GM18498 (cell line): ENCODE measurements at regions not wholly inside any gene's neighbourhood (a gene's known extent, or its start where the extent isn't known, plus 50 kb on each side); places are given as distances from the start of the nearest gene placed in this dataset.

Source experiments
- ATAC-seq: cut with Tn5 transposase; IDR thresholded peaks from one replicate; pipeline ENCODE4 v1.9.1; 2021; ENCODE audit warnings: mild to moderate bottlenecking, moderate library complexity; ENCODE audit not compliant: unreplicated experiment

DNA sequence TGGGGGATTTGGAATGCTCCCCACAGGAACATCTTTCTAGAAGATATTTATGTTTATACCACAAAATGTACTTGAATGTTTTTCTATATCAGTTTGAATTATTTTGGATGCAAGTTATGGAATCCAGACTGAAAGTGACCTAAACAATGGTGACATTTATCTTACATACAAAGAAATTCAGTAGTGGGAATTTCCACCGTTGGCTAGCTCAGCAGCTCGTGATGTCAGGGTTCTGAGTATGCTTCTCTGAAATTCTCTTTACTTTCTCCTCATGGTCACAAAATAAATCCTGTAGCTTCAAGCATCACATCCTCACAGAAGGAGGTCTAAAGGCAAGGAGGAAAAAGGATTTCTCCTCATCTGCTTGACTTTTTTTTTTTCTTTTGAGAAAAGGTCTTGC is 105.3 kb downstream of the AKAIN1 start:
- no peak for ATAC-seq

- no peak for ATAC-seq
Observed at GRCh38 chr18:5075297-5075696, 121.8 kb downstream of the AKAIN1 start.

GRCh38 chr18:5073026-5073944 is 123.8 kb downstream of the AKAIN1 start:
- peak; percentile 72 for ATAC-seq

DNA sequence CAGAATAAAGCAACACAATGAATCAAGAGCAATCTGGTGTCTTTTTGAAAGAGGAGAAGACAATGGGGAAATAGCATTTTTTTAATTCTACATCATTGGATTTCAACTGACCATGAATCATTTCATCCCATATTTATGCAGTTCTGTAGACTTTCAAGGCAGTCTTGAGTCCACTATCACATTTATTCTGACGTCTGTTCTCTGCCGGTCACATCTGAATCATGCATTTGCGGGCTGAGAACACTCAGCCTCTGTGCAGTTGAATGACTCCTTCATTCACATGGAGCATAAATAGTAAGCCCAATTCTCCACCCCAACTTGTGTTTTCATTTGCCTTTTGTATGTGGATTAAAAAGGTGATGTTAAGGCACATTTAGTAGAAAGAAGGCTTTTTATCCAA is 128.2 kb downstream of the AKAIN1 start:
- ATAC-seq: no peak

DNA sequence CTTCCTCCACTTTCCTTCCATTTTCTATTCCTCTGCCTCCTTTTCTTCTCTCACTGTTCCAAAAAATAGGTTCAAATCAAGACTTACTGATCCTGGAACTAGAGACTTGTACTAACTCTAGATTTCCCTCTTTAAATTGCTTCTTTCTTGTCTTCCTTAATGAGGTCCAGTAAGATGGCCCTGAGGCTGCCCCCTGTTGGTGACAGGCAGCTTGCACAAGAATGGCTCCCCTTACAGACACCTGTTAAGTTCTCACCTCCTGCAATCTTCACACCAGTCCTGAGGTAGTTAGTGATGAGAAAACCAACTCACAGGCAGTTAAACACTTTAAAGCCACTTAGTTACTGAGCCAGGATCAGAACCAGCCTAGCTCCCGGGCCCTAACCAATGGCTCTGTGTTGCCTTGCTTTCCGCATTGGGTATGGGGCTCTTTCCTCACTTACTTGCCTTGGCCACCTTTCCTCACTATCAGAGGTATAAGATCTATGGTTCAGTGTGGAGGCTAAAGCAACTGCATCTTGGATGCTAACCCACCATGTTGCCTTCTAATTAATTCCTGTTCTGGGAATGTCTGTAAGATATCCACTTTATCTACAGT is 130.6 kb downstream of the AKAIN1 start:
- ATAC-seq: no peak

- no peak for ATAC-seq
Observed at GRCh38 chr18:5065615-5066014, 131.4 kb downstream of the AKAIN1 start.

DNA sequence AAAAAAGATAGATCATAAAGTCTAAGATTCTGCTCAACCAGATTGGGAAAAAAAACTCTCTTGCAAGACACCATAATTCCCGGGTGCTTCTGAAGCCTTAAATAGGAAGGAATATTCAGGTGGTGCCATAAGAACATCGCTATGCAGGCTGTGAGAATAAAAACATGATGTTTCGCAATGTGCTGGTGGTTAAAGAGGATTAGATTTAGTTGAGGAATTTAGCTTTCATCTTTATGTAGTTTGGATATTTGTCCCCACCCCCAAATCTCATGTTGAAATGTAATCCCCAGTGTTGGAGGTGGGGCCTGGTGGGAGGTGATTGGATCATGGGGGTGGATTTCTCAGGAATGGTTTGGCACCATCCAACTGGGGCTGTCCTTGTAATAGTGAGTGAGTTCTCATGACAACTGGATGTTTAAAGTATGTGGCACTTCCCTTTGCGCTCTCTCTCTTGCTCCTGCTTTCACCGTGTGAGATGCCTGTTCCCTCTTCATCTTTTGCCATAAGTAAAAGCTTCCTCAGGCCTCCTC is 132.2 kb downstream of the AKAIN1 start:
- no peak for ATAC-seq

DNA sequence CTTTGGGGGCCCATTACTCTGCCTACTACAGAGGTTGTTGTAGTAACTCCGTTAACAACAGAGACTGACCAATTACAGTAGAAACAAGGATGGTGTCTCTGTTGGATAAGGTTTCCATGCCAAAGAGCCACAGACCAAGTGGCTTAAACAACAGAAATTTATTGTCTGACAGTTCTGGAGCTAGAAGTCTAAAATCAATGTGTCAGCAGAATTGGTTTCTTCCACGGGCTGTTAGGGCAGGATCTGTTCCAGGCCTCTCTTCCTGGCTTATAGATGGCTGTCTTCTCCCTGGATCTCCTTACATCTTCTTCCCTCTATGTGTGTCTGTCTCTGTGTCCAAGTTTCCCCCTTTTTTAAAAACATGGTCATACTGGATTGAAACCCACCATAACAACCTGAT is 135.3 kb downstream of the AKAIN1 start:
- ATAC-seq: no peak

DNA sequence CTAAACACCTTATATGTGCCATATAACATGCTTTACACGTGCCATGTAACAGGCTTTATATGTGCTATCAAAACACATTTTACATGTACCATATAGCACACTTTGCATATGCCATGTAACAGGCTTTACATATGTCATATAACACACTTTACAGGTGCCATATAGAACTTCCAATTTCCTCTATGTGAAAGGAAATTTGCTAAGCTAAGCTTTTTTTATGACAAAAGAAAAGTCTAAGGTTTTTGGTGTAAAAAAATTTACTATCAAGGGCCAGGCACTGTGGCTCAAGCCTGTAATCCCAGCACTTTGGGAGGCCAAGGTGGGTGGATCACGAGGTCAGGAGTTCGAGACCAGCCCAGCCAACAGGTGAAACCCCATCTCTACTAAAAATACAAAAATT is 136.5 kb downstream of the AKAIN1 start:
- ATAC-seq: no peak

GRCh38 chr18:5059696-5060032 is 137.4 kb downstream of the AKAIN1 start:
- ATAC-seq: no peak

- ATAC-seq: peak; percentile 50
Observed at GRCh38 chr18:5058768-5059695, 138.0 kb downstream of the AKAIN1 start.

GRCh38 chr18:5057386-5058348 is 139.4 kb downstream of the AKAIN1 start:
- peak; percentile 85 for ATAC-seq

GRCh38 chr18:5052491-5052890 is 144.6 kb downstream of the AKAIN1 start:
- no peak for ATAC-seq

DNA sequence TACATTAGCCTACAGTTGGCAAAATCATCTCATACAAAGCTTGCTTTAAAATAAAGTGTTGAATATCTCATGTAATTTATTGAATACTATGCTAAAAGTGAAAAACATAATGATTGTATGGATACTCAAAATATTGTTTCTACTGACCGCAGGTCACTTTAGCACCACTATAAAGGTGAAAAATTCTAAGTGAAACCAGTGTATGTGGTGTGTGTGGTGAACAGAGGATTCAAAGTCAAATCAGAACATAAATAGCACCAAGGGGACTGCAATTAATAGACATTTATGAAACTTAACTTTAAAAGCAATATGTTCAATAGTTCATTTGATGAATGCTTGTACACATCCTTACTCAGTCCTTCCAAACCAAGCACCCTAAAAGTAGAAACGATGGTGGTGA is 145.8 kb downstream of the AKAIN1 start:
- ATAC-seq: no peak

DNA sequence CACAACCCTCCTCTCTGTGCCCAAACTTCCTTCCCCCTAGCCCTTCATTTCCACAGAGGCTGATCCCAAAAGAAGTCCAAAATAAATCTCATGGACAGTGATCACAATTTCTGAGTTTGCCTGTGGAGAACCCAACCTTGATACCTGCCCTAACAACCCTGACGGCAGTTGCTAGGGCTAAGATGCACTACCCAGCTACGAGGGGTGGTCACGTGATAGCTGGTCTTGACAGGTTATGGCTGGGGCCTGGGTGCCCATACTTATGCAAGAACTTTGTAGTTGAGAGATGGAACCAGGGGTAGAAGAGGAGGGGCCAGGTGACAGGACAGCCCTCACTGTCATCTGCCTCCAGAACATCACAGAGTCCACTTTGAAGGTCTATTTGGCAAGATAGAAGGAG is 147.9 kb downstream of the AKAIN1 start:
- ATAC-seq: no peak

DNA sequence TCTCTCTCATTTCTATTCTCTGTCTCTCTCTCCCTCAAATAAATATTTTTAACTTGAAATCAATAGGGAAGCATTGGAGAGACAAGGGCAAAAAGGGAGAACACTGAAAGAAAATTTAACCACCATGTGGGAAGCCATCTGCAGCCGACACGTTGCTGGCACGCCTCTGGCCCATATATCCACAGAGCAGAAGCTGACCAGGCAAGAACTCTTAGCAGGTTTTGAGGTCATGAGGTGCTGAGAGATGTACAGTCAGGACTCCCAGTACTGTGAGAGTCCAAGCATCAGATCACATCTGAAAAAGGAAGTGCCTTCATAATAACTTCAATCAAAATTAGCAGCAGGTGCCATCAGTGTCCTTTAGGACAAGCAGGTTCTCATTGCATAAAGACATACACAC is 156.6 kb downstream of the AKAIN1 start:
- no peak for ATAC-seq

GRCh38 chr18:5036523-5036922 is 160.5 kb downstream of the AKAIN1 start:
- ATAC-seq: no peak

- ATAC-seq: no peak
Observed at GRCh38 chr18:5031216-5031615, 165.8 kb downstream of the AKAIN1 start.

DNA sequence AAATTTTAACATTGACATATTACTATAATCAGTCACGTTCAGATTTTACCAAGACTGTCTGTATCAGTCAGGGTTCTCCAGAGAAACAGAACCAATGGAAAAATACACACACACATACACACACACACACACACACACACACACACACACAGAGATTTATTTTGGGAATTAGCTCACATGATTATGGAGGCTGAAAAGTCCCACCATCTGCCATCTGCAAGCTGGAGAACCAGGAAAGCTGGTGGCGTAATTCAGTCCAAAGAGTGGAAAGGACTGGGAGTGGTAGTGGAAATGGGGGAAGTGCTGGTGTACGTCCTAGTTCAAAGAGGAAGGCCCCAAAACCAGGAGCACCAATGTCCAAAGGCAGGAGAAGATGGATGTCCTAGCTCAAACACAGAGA is 166.4 kb downstream of the AKAIN1 start:
- ATAC-seq: no peak

DNA sequence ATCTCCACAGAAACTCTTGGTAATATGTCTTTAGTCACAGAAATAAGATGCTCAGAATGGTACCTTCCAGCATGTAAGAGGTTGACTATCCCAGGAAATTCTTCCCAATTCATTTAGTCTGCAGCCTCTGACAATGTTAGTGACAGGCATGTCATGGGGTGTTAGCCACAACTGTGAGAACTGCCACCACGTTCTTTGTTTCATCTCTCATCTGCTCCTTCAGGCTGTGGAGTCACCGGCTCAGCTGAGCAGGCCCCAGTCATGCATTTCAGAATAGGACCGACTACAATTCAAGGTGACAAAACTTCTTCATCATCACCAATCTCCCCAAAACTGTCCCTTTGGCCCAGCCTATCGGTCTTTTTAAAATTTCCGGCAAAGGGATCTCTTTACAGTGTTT is 167.5 kb downstream of the AKAIN1 start:
- ATAC-seq: no peak
